Transverse colon (tissue), 3 donors: ENCODE measurements at regions not wholly inside any gene's neighbourhood (a gene's known extent, or its start where the extent isn't known, plus 50 kb on each side); places are given as distances from the start of the nearest gene placed in this dataset.

Source experiments
- CTCF ChIP-seq, 5 experiments: fragments of 200-600 bp in 3 of 5; fragments of 450-650 bp in 2 of 5; sonication (generic) in 3 of 5; IDR thresholded peaks; 1 replicate in 2 of 5; 2 replicates in 3 of 5; pipeline ENCODE4 v1.5.1; 2016 to 2017; ENCODE audit warnings: antibody characterized with exemption in 5 of 5, inconsistent platforms in 3 of 5, mild to moderate bottlenecking in 2 of 5, moderate library complexity in 1 of 5
- POLR2A ChIP-seq: fragments of 450-650 bp; IDR thresholded peaks from one replicate; pipeline ENCODE4 v1.6.1; 2016; ENCODE audit warnings: antibody characterized with exemption, mild to moderate bottlenecking, moderate library complexity

- TF ChIP-seq POLR2A (no peak), CTCF (IDR thresholded peaks at IDR 0.05) (no peak)
Measured at GRCh38 chr2:62334009-62334408, 138.1 kb downstream of the B3GNT2 start.
